Testis (tissue), 2 donors: ENCODE measurements at regions not wholly inside any gene's neighbourhood (a gene's known extent, or its start where the extent isn't known, plus 50 kb on each side); places are given as distances from the start of the nearest gene placed in this dataset.

Experiments
- POLR2A ChIP-seq: fragments of 450-650 bp; IDR thresholded peaks from one replicate; pipeline ENCODE4 v1.6.1; 2017; ENCODE audit warnings: antibody characterized with exemption, mild to moderate bottlenecking, moderate library complexity
- TF ChIP-seq, protein P1 (sequence below), 3 experiments: fragments of 450-650 bp in 2 of 3; fragments of 200-600 bp in 1 of 3; sonication (generic) in 1 of 3; IDR thresholded peaks; one replicate each; pipeline ENCODE4 v1.5.1; 2016 to 2019; ENCODE audit warnings: antibody characterized with exemption in 3 of 3, mild to moderate bottlenecking in 2 of 3, moderate library complexity in 1 of 3

DNA sequence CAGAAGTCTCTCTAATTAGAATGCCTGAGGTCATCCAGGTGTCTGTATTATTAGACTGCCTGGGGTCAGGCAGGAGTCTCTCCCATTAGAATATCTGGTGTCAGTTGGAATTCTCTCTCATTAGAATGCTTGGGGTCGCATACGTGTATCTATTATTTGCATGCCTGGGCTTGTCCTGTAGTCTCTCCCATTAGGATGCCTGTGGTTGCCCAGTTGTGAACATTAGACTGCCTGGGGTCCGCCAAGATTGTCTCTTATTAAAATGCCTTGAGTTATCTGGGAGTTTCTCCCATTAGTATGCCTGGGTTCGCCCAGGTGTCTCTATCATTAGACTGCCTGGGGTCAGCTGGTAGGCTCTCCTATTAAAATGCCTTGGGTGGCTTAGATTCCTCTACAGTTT is 1494.7 kb downstream of the UQCRFS1 start:
- TF ChIP-seq, protein P1, sequence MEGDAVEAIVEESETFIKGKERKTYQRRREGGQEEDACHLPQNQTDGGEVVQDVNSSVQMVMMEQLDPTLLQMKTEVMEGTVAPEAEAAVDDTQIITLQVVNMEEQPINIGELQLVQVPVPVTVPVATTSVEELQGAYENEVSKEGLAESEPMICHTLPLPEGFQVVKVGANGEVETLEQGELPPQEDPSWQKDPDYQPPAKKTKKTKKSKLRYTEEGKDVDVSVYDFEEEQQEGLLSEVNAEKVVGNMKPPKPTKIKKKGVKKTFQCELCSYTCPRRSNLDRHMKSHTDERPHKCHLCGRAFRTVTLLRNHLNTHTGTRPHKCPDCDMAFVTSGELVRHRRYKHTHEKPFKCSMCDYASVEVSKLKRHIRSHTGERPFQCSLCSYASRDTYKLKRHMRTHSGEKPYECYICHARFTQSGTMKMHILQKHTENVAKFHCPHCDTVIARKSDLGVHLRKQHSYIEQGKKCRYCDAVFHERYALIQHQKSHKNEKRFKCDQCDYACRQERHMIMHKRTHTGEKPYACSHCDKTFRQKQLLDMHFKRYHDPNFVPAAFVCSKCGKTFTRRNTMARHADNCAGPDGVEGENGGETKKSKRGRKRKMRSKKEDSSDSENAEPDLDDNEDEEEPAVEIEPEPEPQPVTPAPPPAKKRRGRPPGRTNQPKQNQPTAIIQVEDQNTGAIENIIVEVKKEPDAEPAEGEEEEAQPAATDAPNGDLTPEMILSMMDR (IDR thresholded peaks at IDR 0.05): no peak
- no peak for TF ChIP-seq POLR2A
